Endothelial cell of umbilical vein (primary cell): ENCODE measurements at regions not wholly inside any gene's neighbourhood (a gene's known extent, or its start where the extent isn't known, plus 50 kb on each side); places are given as distances from the start of the nearest gene placed in this dataset.

Experiments
- BruUV-seq: library from RNA; stranded (reverse); fragments of 400-500 nt; replicated peaks from 2 replicates; lab custom pipeline; 2021; lab: Mats Ljungman, UMichigan
- CTCF ChIA-PET: fragments of 300-600, 350-600 bp; sonication (Branson Sonifier 250); formaldehyde crosslinking; loops from one replicate; lab custom pipeline; 2021; ENCODE audit warnings: antibody characterized with exemption, inconsistent platforms; lab: Charles Lee
- POLR2A ChIA-PET: fragments of 300-600, 350-600 bp; sonication (Branson Sonifier 250); formaldehyde crosslinking; loops from one replicate; lab custom pipeline; 2021; ENCODE audit warnings: antibody characterized with exemption, inconsistent platforms; lab: Charles Lee
- DNase-seq: peaks from one replicate; pipeline ENCODE4 v3.0.0-alpha.2; 2011; ENCODE audit warnings: low read depth, low spot score
- FAIRE-seq: peaks from 2 replicates; lab custom pipeline; 2011; peaks lifted over from hg19 to GRCh38; lab: Jason Lieb, UNC
- H2AFZ ChIP-seq: 2 replicates; pipeline ENCODE4 v1.6.0; 2012; ENCODE audit warnings: low read depth, low read length, control low read depth, inconsistent platforms
- H3K27ac ChIP-seq: 2 replicates; pipeline ENCODE4 v1.5.1; 2011; ENCODE audit warnings: low read depth, mild to moderate bottlenecking, control low read depth, low read length, moderate library complexity; ENCODE audit not compliant: insufficient read depth
- H3K27me3 ChIP-seq, 2 experiments: 2 replicates each; pipeline versions ENCODE4 v1.6.0 to v1.6.1; 2011; ENCODE audit warnings: low read length in 2 of 2, mixed read lengths in 1 of 2; ENCODE audit not compliant: control insufficient read depth in 2 of 2, insufficient read depth in 2 of 2
- H3K36me3 ChIP-seq, 2 experiments: 2 replicates in 1 of 2; 3 replicates in 1 of 2; pipeline ENCODE4 v1.5.1; 2011; ENCODE audit warnings: low read length in 2 of 2, mild to moderate bottlenecking in 1 of 2, moderate library complexity in 1 of 2; ENCODE audit not compliant: control insufficient read depth in 2 of 2, insufficient read depth in 2 of 2; ENCODE audit errors: extremely low read depth in 1 of 2
- H3K4me1 ChIP-seq: 3 replicates; pipeline ENCODE4 v1.5.1; 2011; ENCODE audit warnings: mild to moderate bottlenecking, low read length; ENCODE audit not compliant: control insufficient read depth, insufficient read depth; ENCODE audit errors: extremely low read depth
- H3K4me2 ChIP-seq: 2 replicates; pipeline ENCODE4 v1.6.1; 2011; ENCODE audit warnings: low read length, control low read depth, mixed read lengths; ENCODE audit not compliant: insufficient read depth
- H3K4me3 ChIP-seq, 3 experiments: fragments of 200-600 bp in 1 of 3; sonication (generic), shearing (Covaris generic) in 1 of 3; replicated peaks in 1 of 3; 2 replicates each; pipeline ENCODE4 v1.5.1; 2011 to 2016; ENCODE audit warnings: control low read depth in 3 of 3, low read length in 3 of 3, mild to moderate bottlenecking in 2 of 3, inconsistent platforms in 1 of 3, low read depth in 1 of 3, moderate library complexity in 1 of 3; ENCODE audit not compliant: insufficient read depth in 1 of 3
- H3K79me2 ChIP-seq: 2 replicates; pipeline ENCODE4 v1.6.0; 2012; ENCODE audit warnings: low read length, inconsistent platforms; ENCODE audit not compliant: control insufficient read depth, insufficient read depth
- H3K9ac ChIP-seq: replicated peaks from 2 replicates; pipeline ENCODE3; 2011; ENCODE audit warnings: low read length, control low read depth; ENCODE audit not compliant: insufficient read depth; ENCODE audit errors: extremely low read depth
- H3K9me1 ChIP-seq: replicated peaks from 3 replicates; pipeline ENCODE4 v1.6.0; 2011; ENCODE audit warnings: mild to moderate bottlenecking, low read length; ENCODE audit not compliant: control insufficient read depth, insufficient read depth; ENCODE audit errors: extremely low read depth
- H3K9me3 ChIP-seq: replicated peaks from 2 replicates; pipeline ENCODE4 v1.5.1; 2012; ENCODE audit warnings: low read length, inconsistent platforms; ENCODE audit not compliant: control insufficient read depth, insufficient read depth
- H4K20me1 ChIP-seq: replicated peaks from 2 replicates; pipeline ENCODE3; 2011; ENCODE audit warnings: mild to moderate bottlenecking, low read length; ENCODE audit not compliant: control insufficient read depth, insufficient read depth; ENCODE audit errors: extremely low read depth
- EZH2 ChIP-seq: IDR thresholded peaks from 2 replicates; pipeline ENCODE4 v1.6.1; 2012; ENCODE audit warnings: borderline replicate concordance, low read depth, mild to moderate bottlenecking, moderate library complexity, low read length, inconsistent platforms; ENCODE audit not compliant: severe bottlenecking
- FOS ChIP-seq: IDR thresholded peaks from 2 replicates; pipeline ENCODE4 v1.6.1; 2011; ENCODE audit warnings: mild to moderate bottlenecking, low read length, moderate library complexity, borderline replicate concordance; ENCODE audit not compliant: insufficient read depth
- GATA2 ChIP-seq: IDR thresholded peaks from 2 replicates; pipeline ENCODE4 v1.7.0; 2011; ENCODE audit warnings: low read depth, mild to moderate bottlenecking, moderate library complexity, mixed read lengths, low read length; ENCODE audit not compliant: insufficient read length, insufficient read depth
- JUN ChIP-seq: IDR thresholded peaks from 2 replicates; pipeline ENCODE4 v1.6.1; 2011; ENCODE audit warnings: borderline replicate concordance, low read depth; ENCODE audit not compliant: insufficient read length, insufficient read depth
- MYC ChIP-seq: IDR thresholded peaks from one replicate; pipeline ENCODE4 v1.6.1; 2011; ENCODE audit warnings: mild to moderate bottlenecking, low read depth, low read length
- POLR2A ChIP-seq: IDR thresholded peaks from 2 replicates; pipeline ENCODE4 v1.6.1; 2012; ENCODE audit warnings: low read depth, mild to moderate bottlenecking, control low read depth, low read length
- POLR2AphosphoS5 ChIP-seq: IDR thresholded peaks from 2 replicates; pipeline ENCODE4 v1.6.1; 2012; ENCODE audit warnings: low read depth, mild to moderate bottlenecking, control low read depth, low read length, moderate library complexity; ENCODE audit not compliant: insufficient read depth
- dilution Hi-C: fragments of 300-500 bp; cut with MboI; formaldehyde crosslinking; loops from one replicate; pipeline ENCODE4 v1.15.0; 2019; ENCODE audit warnings: low sequenced_read_pairs; ENCODE audit not compliant: extremely low pct_ligation_motif_present
- intact Hi-C: fragments of 100-400 bp; cut with micrococcal nuclease; formaldehyde crosslinking; loops from one replicate; pipeline ENCODE4 v1.10.0; 2022
- TF ChIP-seq, protein P1 (sequence below), 2 donors: IDR thresholded peaks; 1 replicate in 1 of 2; 2 replicates in 1 of 2; pipeline ENCODE4 v1.5.1; 2011; ENCODE audit warnings: low read length in 2 of 2, mild to moderate bottlenecking in 2 of 2, moderate library complexity in 2 of 2, control low read depth in 1 of 2, inconsistent platforms in 1 of 2, low read depth in 1 of 2; ENCODE audit not compliant: insufficient read depth in 1 of 2; ENCODE audit errors: extremely low read depth in 1 of 2
- TF ChIP-seq, protein P2 (sequence below): IDR thresholded peaks from 2 replicates; pipeline ENCODE4 v1.6.1; 2011; ENCODE audit not compliant: insufficient read depth, insufficient read length

DNA sequence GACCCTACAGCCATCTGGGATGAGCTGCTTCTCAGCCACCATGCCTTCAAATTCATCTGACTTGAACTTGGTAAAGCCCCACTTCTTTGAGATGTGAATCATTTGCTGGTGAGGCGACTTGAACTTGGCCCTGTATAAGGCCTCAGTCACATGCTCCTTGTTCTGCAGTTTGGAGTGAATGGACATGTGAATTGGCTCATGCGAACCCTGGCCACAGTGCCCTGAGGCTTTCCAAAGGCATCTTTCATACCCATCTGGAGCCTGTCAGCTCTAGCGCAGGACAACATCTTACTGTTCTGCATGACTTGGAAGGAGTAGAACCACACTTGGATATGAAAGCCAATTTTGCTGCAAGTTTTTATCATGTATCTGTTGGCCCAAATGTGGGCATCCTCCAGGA is 244.0 kb upstream of the FAM83B start:
- TF ChIP-seq GATA2 (no peak), MYC (no peak), POLR2A (no peak), POLR2AphosphoS5 (no peak), JUN (no peak), FOS (no peak), EZH2 (no peak)
- TF ChIP-seq, protein P1, sequence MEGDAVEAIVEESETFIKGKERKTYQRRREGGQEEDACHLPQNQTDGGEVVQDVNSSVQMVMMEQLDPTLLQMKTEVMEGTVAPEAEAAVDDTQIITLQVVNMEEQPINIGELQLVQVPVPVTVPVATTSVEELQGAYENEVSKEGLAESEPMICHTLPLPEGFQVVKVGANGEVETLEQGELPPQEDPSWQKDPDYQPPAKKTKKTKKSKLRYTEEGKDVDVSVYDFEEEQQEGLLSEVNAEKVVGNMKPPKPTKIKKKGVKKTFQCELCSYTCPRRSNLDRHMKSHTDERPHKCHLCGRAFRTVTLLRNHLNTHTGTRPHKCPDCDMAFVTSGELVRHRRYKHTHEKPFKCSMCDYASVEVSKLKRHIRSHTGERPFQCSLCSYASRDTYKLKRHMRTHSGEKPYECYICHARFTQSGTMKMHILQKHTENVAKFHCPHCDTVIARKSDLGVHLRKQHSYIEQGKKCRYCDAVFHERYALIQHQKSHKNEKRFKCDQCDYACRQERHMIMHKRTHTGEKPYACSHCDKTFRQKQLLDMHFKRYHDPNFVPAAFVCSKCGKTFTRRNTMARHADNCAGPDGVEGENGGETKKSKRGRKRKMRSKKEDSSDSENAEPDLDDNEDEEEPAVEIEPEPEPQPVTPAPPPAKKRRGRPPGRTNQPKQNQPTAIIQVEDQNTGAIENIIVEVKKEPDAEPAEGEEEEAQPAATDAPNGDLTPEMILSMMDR (IDR thresholded peaks at IDR 0.05; ENCODE audit: extremely low read depth in 1 of 2, insufficient read depth in 1 of 2, low read depth in 1 of 2, low read length in 2 of 2), result no peak
- TF ChIP-seq, protein P2, sequence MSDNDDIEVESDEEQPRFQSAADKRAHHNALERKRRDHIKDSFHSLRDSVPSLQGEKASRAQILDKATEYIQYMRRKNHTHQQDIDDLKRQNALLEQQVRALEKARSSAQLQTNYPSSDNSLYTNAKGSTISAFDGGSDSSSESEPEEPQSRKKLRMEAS, result no peak
- no peak overlapping the region for H3K4me2 ChIP-seq
- no peak overlapping the region for H3K27ac ChIP-seq
- H3K4me3 ChIP-seq, result no peak overlapping the region
- no peaks in the 10 kb centered on the region for H3K9me3 ChIP-seq
- H2AFZ ChIP-seq, result no peak overlapping the region
- BruUV-seq, result no TSS peak
- ChIA-PET POLR2A (no interaction called here), CTCF (no interaction called here)
- no peaks in the 10 kb centered on the region for H3K9me1 ChIP-seq
- H4K20me1 ChIP-seq, result no peaks in the 10 kb centered on the region
- dilution Hi-C loops, result no loop called here
- no peaks in the 10 kb centered on the region for H3K79me2 ChIP-seq
- intact Hi-C loops, result no loop called here
- DNase-seq (no peak), FAIRE-seq (no peak)
- no peaks in the 10 kb centered on the region for H3K27me3 ChIP-seq
- no peaks in the 10 kb centered on the region for H3K4me1 ChIP-seq
- no peak overlapping the region for H3K9ac ChIP-seq
- no peaks in the 10 kb centered on the region for H3K36me3 ChIP-seq
